ENCODE measurements at regions not wholly inside any gene's neighbourhood (a gene's known extent, or its start where the extent isn't known, plus 50 kb on each side); places are given as distances from the start of the nearest gene placed in this dataset.
"Not testable (repeated sequence)": the region's sequence is repeated elsewhere in the genome, so short reads cannot be mapped to it uniquely, and the experiment has no call there.

DNA sequence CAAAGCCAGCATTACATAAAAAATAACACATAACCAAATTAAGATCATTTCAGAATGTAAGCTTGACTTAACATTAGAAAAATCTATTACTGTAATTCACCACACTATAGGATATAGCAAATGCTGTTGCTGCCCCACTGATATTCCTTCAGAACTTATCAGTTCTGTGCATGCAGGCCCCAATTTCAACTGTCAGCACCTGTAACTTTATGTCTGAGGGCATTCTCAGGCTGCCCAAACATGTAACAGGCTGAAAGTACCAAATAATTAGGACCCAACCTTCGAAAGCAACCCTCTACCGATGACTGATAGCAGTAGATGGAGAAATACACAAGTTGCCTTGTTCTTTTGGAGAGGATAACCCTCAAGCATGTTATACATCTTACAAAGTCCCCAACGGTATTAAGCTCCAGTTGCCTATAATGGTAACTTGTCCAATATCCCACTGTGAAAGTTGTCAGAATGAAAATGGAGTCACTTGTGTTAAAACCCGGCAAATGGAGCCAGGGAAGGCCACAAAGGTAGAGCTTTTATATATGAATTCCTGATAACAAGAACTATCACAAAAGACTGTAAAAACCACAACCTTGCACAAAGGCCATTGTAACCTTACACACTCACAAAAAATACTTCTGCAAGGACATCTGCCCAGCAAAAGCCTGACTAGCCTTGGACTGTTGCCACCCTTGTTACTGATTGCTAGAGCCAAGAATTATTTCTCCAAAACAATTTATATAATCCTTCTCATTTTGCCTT is 66.9 kb upstream of the ZNF746 start:
- DNase-seq = no peak

GRCh38 chr7:149562602-149563001 is 65.0 kb upstream of the ZNF746 start:
- no peak for DNase-seq

- DNase-seq = no peak
Measured at GRCh38 chr7:149561072-149561471, 63.5 kb upstream of the ZNF746 start.

- DNase-seq = no peak
Measured at GRCh38 chr7:149559711-149560110, 62.1 kb upstream of the ZNF746 start.

DNA sequence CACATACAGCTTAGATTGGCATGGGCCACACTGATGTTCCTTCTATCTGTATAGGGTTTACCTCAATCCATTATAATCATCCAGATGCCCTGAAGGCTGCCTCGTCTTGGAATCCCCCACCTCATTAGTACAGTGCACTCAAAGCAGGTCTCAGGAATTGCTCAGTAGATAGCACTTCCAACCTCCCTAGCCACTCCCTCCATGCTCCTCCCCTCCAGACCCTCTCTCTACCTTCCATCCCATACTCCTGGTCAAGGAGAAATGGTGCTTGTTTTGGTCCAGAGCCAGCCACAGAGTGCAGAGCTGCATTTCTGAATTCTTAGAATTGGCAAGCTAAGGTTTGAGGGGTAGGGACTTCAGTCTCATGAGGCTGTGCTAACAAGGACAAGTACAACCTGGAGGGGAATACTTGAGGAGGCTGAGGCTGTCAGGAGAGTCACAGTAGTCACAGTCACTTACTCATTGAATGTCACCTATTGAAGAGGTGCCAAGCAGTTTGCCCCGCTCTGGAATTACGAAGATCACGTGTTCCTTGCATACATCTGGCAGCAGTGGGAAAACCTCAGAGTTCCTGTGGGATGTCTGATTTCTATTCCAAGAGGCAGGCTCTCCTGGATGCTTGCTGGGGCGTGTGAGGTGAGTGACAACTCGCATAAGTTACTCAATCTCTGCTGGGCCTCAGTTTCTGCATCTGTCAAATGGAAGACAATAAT is 60.7 kb upstream of the ZNF746 start:
- no peak for DNase-seq

- DNase-seq = not testable (repeated sequence)
Measured at GRCh38 chr7:149556525-149556924, 58.9 kb upstream of the ZNF746 start.

GRCh38 chr7:149554821-149555220 is 57.2 kb upstream of the ZNF746 start:
- DNase-seq = not testable (repeated sequence)

DNA sequence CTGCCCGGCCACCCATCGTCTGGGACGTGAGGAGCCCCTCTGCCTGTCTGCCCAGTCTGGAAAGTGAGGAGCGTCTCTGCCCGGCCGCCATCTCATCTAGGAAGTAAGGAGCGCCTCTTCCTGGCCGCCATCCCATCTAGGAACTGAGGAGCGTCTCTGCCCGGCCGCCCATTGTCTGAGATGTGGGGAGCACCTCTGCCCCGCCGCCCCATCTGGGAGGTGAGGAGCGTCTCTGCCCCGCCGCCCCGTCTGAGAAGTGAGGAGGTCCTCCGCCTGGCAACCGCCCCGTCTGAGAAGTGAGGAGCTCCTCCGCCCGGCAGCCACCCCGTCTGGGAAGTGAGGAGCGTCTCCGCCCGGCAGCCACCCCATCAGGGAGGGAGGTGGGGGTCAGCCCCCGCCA is 56.4 kb upstream of the ZNF746 start:
- not testable (repeated sequence) for DNase-seq

DNA sequence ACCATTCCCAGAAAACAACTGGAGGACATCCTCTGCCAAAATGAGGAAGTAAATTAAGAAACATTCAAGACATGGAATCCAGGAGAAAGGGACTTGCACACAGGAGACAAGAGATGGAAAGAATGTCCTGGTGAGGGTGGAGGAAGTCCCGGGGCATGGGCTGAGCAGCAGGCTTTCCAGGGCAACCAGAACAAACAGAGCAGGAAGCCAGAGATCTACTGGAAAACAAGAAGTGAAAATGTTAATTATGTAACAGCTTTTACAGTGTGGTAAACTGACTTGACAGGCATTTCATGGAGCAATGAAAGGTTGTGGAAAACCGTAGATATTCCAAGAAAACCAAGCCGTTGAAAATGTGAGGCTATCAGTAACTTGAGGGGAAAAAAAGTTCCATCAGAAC is 55.2 kb upstream of the ZNF746 start:
- peak; percentile 4 for DNase-seq
